HFF-Myc (cell line): ENCODE measurements at regions not wholly inside any gene's neighbourhood (a gene's known extent, or its start where the extent isn't known, plus 50 kb on each side); places are given as distances from the start of the nearest gene placed in this dataset.

Experiments
- DNase-seq: peaks from one replicate; pipeline ENCODE4 v3.0.0-alpha.2; 2011; ENCODE audit warnings: low read depth; ENCODE audit errors: extremely low read depth
- H3K4me3 ChIP-seq: replicated peaks from 2 replicates; pipeline ENCODE4 v1.5.1; 2011; ENCODE audit warnings: low read depth, mild to moderate bottlenecking, control low read depth, low read length
- CTCF ChIP-seq: IDR thresholded peaks from 2 replicates; pipeline ENCODE4 v1.5.1; 2012; ENCODE audit warnings: mild to moderate bottlenecking, low read depth, low read length, control low read depth; ENCODE audit errors: missing control alignments

DNA sequence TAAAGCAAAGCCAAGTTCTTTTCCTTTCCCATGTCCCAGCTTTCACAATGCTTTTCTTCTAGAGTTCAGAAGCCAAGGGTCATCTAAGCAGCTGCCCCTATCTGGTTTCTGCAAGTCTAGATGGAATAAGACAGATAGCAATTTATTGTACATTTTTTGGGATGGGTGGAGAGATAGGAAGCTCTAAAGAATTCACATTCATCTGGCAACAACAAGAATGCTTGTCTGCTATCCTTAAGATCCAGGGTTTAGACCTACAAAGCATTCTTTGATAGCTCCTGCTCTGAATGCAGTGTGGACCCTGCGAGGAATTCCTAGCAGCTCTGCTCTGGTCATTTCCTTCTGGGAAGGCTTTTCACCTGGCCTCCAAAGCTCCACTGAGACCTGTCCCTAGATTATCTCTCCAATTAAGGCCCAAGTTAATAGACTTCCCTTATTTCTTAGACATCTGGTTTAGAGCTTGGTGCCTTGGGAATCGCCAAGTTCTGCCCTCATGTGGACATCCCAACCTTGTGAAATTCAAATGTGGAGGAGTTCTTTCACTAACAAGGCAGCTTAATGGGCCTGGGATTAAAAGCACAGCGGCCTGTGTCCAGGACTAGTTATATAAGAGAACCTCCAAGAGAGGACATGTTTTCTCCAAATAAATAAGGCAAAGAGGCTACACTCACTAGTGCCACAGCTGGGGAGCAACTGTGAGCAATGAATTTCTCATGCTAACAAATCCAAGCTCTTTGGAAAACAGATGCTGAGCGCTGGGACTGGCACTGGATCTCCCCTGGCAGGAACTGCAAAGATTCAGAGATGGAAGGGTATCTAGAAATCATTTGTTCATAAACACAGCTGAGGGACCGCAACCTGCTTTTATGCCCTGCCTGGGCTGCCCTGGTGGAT is 384.5 kb upstream of the DDHD1 start:
- peak; percentile 30 for TF ChIP-seq CTCF
- no peak overlapping the region for H3K4me3 ChIP-seq
- peak; percentile 73 for DNase-seq

DNA sequence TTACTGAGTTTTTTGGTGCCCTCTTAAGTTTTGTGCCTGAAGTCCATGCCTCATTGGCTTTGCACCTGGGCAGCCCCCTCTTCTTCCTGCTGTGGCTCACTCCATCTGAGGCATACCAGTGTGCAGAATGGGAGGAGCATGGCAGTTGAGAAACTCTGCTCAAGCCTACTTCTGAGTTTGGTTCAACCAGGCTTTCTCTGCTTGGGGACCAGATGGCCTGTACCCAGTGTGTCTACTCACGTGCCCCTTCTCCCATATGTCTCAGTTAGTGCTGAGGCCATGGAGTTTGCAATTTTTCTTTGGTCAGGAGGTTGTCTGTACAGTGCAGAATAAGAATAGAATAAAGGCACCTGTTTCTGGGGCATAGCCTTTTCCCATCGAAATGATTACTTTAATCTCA is 383.3 kb upstream of the DDHD1 start:
- no peak for TF ChIP-seq CTCF
- no peak for DNase-seq
- H3K4me3 ChIP-seq = no peak overlapping the region

GRCh38 chr14:53534841-53535240 is 381.7 kb upstream of the DDHD1 start:
- H3K4me3 ChIP-seq = no peak overlapping the region
- DNase-seq = no peak
- TF ChIP-seq CTCF = no peak

GRCh38 chr14:53533384-53533970 is 380.4 kb upstream of the DDHD1 start:
- H3K4me3 ChIP-seq = no peak overlapping the region
- DNase-seq = no peak
- TF ChIP-seq CTCF = no peak

GRCh38 chr14:53532853-53533252 is 379.7 kb upstream of the DDHD1 start:
- H3K4me3 ChIP-seq = no peak overlapping the region
- no peak for TF ChIP-seq CTCF
- DNase-seq = no peak

DNA sequence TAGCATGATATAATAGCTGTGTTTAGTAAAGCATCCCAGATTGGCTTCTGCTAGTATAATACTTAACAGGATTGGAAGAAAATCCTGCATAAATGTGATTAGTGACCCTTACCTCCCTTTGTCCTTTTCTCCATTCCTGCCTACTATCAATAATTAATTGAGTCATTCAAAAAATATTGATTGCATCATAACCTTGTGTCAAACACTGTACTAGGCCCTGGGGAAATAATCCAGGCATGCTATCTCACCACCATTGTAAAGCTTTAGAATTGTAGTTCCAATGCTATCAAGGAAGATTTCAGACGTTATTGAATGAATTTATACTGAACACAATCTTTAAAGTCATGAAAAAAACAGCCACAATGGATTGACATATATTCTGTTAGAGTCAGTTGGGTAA is 378.6 kb upstream of the DDHD1 start:
- DNase-seq = no peak
- no peak overlapping the region for H3K4me3 ChIP-seq
- TF ChIP-seq CTCF = no peak
